Activated naive CD8-positive, alpha-beta T cell treated with anti-CD3 and anti-CD28 coated beads, Interleukin-2, amount 50 U/mL, for 24 hours (primary cell): ENCODE measurements at regions not wholly inside any gene's neighbourhood (a gene's known extent, or its start where the extent isn't known, plus 50 kb on each side); places are given as distances from the start of the nearest gene placed in this dataset.

ENCODE experiments used
- ATAC-seq: fragments of 150-1000 bp; cut with Tn5 transposase; one replicate; pipeline ENCODE4 v1.10.0; 2021
- DNase-seq: peaks from one replicate; pipeline ENCODE4 v3.0.0; 2021
- H3K27ac Mint-ChIP-seq: one replicate; pipeline ENCODE4 v1.8.0; 2021; ENCODE audit warnings: mild to moderate bottlenecking, mixed read lengths
- H3K27me3 Mint-ChIP-seq: one replicate; pipeline ENCODE4 v1.8.0; 2021; ENCODE audit warnings: mixed read lengths
- H3K36me3 Mint-ChIP-seq: one replicate; pipeline ENCODE4 v1.8.0; 2021; ENCODE audit warnings: low read depth, mixed read lengths
- H3K4me1 Mint-ChIP-seq: one replicate; pipeline ENCODE4 v1.8.0; 2021; ENCODE audit warnings: mixed read lengths
- H3K4me3 Mint-ChIP-seq: one replicate; pipeline ENCODE4 v1.8.0; 2021; ENCODE audit warnings: mild to moderate bottlenecking, moderate library complexity, mixed read lengths
- H3K9me3 Mint-ChIP-seq: one replicate; pipeline ENCODE4 v1.8.0; 2021; ENCODE audit warnings: mixed read lengths

- DNase-seq (no peak), ATAC-seq (no peak)
- Mint-ChIP-seq H3K36me3 (no peaks in the 10 kb centered on the region), H3K9me3 (no peaks in the 10 kb centered on the region), H3K4me3 (no peak overlapping the region), H3K4me1 (peaks cover 6% of the 10 kb centered on the region), H3K27ac (no peak overlapping the region), H3K27me3 (no peaks in the 10 kb centered on the region)
These were observed 163.0 kb downstream of the BRMS1L start for GRCh38 chr14:35988972-35989690.

GRCh38 chr14:35988550-35988949, 162.4 kb downstream of the BRMS1L start:
- Mint-ChIP-seq H3K4me3 (no peak overlapping the region), H3K27ac (no peak overlapping the region), H3K4me1 (peaks cover 6% of the 10 kb centered on the region), H3K27me3 (no peaks in the 10 kb centered on the region), H3K9me3 (no peaks in the 10 kb centered on the region), H3K36me3 (no peaks in the 10 kb centered on the region)
- DNase-seq (no peak), ATAC-seq (no peak)

DNA sequence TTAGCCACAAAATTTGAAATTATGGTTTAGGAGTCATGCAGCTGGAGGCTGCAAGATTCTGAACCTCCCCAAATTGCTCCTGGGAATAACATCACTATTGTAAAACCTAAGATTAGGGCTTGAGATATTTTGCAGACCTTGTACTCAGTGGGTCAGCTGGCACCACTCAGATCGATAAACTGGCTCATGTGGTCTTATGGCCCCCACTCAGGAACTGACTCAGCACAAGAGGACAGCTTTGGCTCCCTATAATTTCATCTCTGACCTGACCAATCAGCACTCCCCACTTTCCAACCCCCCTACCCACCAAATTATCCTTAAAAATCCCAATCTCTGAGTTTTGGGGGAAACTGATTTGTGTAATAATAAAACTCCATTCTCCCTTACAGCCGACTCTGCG, 161.6 kb downstream of the BRMS1L start:
- ATAC-seq (no peak), DNase-seq (no peak)
- Mint-ChIP-seq H3K4me3 (no peak overlapping the region), H3K4me1 (peaks cover 6% of the 10 kb centered on the region), H3K27ac (no peak overlapping the region), H3K9me3 (no peaks in the 10 kb centered on the region), H3K27me3 (no peaks in the 10 kb centered on the region), H3K36me3 (no peaks in the 10 kb centered on the region)

- Mint-ChIP-seq H3K4me1 (peaks cover 6% of the 10 kb centered on the region), H3K4me3 (no peak overlapping the region), H3K27ac (no peak overlapping the region), H3K9me3 (no peaks in the 10 kb centered on the region), H3K36me3 (no peaks in the 10 kb centered on the region), H3K27me3 (no peaks in the 10 kb centered on the region)
- DNase-seq (no peak), ATAC-seq (no peak)
These were observed 160.1 kb downstream of the BRMS1L start for GRCh38 chr14:35986219-35986573.

GRCh38 chr14:35985474-35986218, 159.5 kb downstream of the BRMS1L start:
- ATAC-seq: peak; percentile 69
- no peaks in the 10 kb centered on the region for H3K9me3 Mint-ChIP-seq
- H3K27ac Mint-ChIP-seq: no peak overlapping the region
- no peak overlapping the region for H3K4me3 Mint-ChIP-seq
- H3K27me3 Mint-ChIP-seq: no peaks in the 10 kb centered on the region
- peaks cover 6% of the 10 kb centered on the region for H3K4me1 Mint-ChIP-seq
- H3K36me3 Mint-ChIP-seq: no peaks in the 10 kb centered on the region
- DNase-seq: no peak

DNA sequence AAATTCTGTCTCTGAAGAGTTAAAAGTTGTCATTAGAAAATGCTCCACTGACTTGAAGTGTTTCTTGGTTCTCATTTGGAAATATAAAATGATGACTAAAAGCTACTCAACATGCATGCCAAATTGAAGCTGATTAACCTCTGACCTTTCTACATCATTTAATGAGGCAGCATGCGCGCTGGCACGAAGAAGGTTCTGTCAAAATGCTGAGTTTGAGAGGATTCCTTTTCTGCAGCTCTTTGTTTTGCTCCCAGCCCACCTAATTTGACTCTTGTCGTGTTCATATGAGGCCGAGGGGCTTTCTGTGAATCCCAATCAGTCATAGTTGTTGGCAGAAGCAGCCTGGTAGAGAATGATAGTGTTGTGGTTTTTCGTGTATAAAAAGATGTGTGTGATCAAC, 153.4 kb downstream of the BRMS1L start:
- no peak overlapping the region for H3K4me3 Mint-ChIP-seq
- no peaks in the 10 kb centered on the region for H3K27me3 Mint-ChIP-seq
- peaks cover 4% of the 10 kb centered on the region for H3K9me3 Mint-ChIP-seq
- H3K27ac Mint-ChIP-seq: no peak overlapping the region
- H3K36me3 Mint-ChIP-seq: no peaks in the 10 kb centered on the region
- no peaks in the 10 kb centered on the region for H3K4me1 Mint-ChIP-seq
- no peak for ATAC-seq
- DNase-seq: no peak

- Mint-ChIP-seq H3K4me1 (no peaks in the 10 kb centered on the region), H3K27me3 (no peaks in the 10 kb centered on the region), H3K4me3 (no peak overlapping the region), H3K36me3 (no peaks in the 10 kb centered on the region), H3K9me3 (peaks cover 4% of the 10 kb centered on the region), H3K27ac (no peak overlapping the region)
- DNase-seq (no peak), ATAC-seq (no peak)
These were observed 152.4 kb downstream of the BRMS1L start for GRCh38 chr14:35978561-35978960.

- DNase-seq: no peak
- H3K4me1 Mint-ChIP-seq: no peaks in the 10 kb centered on the region
These were observed 149.7 kb downstream of the BRMS1L start for GRCh38 chr14:35975814-35976213.

DNA sequence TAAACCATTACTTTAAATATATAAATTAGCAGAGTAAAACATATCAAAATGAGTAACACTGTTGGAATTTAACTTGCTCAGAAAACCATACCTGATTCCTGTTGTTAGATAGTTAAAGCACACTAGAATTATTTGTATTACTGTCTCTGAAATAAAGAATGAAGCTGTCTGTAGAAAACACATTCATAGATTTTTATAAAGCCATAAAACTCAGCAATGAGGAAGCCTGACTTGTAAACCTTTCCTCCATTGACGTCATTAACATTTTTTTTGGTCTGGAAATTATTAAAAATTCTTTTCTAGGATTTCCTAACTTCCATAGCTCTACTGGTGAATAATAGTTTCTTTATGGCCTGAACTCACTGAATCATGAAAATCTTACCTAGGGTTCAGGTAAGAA, 147.6 kb downstream of the BRMS1L start:
- peaks cover 4% of the 10 kb centered on the region for H3K9me3 Mint-ChIP-seq
- ATAC-seq (no peak), DNase-seq (no peak)
- H3K27me3 Mint-ChIP-seq: peaks cover 6% of the 10 kb centered on the region
- H3K4me3 Mint-ChIP-seq: no peak overlapping the region
- no peaks in the 10 kb centered on the region for H3K36me3 Mint-ChIP-seq
- no peaks in the 10 kb centered on the region for H3K4me1 Mint-ChIP-seq
- H3K27ac Mint-ChIP-seq: no peak overlapping the region

More at GRCh38 chr14:35975814-35976213, 149.7 kb downstream of the BRMS1L start:
- ATAC-seq: no peak
- Mint-ChIP-seq H3K36me3 (no peaks in the 10 kb centered on the region), H3K27ac (no peak overlapping the region), H3K4me3 (no peak overlapping the region), H3K9me3 (peaks cover 4% of the 10 kb centered on the region), H3K27me3 (peaks cover 4% of the 10 kb centered on the region)

DNA sequence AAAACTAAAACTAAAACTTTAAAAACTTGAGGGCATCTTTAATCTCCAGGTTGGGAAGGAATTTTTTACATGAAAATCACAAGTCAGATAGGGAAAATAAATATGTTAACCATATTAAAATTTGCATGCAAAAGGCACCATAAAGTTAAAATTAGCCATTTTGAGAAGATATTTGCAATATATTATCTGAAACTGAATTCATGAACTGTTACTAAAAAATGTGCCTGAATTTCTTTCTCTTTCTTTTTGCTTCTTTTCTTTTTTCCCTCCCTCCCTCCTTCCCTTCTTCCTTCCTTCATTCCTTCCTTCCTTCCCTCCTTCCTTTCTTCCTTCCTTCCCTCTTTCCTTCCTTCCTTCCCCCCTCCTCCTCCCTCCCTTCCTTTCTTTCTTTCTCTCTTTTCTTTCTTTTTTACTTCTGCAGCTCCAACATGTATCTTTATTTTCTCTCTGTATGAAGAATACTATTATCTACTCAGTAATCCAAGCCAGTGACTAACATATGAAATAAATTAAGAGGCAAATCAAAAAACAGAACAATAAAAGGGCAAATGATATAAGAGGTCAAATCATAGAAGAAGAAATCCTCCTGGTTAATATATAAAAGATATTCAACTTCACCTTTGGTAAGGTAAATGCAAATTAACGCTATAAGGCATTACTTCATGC, 146.0 kb downstream of the BRMS1L start:
- H3K4me1 Mint-ChIP-seq: no peaks in the 10 kb centered on the region
- H3K27ac Mint-ChIP-seq: no peak overlapping the region
- ATAC-seq (no peak), DNase-seq (no peak)
- no peak overlapping the region for H3K4me3 Mint-ChIP-seq
- peaks cover 6% of the 10 kb centered on the region for H3K27me3 Mint-ChIP-seq
- peaks cover 4% of the 10 kb centered on the region for H3K9me3 Mint-ChIP-seq
- H3K36me3 Mint-ChIP-seq: no peaks in the 10 kb centered on the region

GRCh38 chr14:35969310-35969709, 143.2 kb downstream of the BRMS1L start:
- Mint-ChIP-seq H3K36me3 (no peaks in the 10 kb centered on the region), H3K4me3 (no peak overlapping the region), H3K4me1 (no peaks in the 10 kb centered on the region), H3K9me3 (no peaks in the 10 kb centered on the region), H3K27me3 (peaks cover 6% of the 10 kb centered on the region), H3K27ac (no peak overlapping the region)
- no peak for ATAC-seq
- DNase-seq: no peak

DNA sequence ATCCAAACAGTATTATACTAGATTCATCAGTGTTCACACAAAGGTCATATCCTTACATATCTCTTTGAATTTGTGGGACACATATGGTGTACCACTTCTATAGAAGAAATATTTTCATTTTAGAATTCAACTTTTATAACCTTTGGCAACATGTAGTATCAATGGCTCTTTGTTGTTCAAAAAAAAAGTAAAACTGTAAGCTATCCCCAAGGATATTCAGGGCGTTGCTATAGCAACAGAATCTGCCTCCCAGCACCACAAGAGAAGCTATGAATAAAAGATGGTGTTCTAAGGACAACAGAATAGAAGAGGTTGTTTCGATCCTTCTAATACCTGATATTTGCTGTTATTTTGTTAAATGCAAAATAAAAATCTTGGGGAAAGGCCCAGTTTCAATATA, 139.3 kb downstream of the BRMS1L start:
- H3K4me3 Mint-ChIP-seq: no peak overlapping the region
- no peaks in the 10 kb centered on the region for H3K4me1 Mint-ChIP-seq
- no peak for DNase-seq
- H3K27ac Mint-ChIP-seq: no peak overlapping the region
- no peak for ATAC-seq
- peaks cover 2% of the 10 kb centered on the region for H3K27me3 Mint-ChIP-seq
- no peaks in the 10 kb centered on the region for H3K36me3 Mint-ChIP-seq
- H3K9me3 Mint-ChIP-seq: no peaks in the 10 kb centered on the region

DNA sequence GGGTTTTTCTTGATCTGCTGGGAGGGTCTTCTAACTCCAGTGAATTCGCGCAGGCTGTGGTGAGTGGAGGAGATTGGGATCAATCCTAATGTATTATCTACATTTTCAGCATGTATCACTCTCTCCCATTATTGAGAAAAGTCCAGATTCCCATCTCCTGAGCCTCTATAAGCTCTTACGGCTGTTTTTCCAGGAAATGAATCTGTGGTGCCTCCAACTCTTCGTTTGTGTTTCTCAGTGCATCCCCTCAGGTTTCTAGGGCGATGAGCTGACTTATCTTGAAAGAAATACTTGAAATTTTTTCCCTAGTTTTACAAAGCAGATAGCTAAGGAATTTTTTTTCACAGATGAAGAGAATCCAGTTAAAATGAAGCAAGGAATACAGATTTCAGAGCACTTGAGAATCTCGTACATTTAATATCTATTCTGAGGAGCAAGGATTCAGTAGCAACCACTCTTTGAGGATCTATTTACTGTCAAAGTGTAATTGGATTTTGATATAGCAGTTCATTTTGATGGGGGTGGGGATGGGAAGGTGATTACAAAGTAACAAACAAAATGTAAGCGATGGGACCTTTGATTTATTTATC, 138.7 kb downstream of the BRMS1L start:
- H3K27me3 Mint-ChIP-seq: no peaks in the 10 kb centered on the region
- H3K9me3 Mint-ChIP-seq: no peaks in the 10 kb centered on the region
- ATAC-seq (no peak), DNase-seq (no peak)
- no peak overlapping the region for H3K4me3 Mint-ChIP-seq
- H3K36me3 Mint-ChIP-seq: no peaks in the 10 kb centered on the region
- H3K27ac Mint-ChIP-seq: no peak overlapping the region
- no peaks in the 10 kb centered on the region for H3K4me1 Mint-ChIP-seq

GRCh38 chr14:35963209-35963608, 137.1 kb downstream of the BRMS1L start:
- no peak overlapping the region for H3K27ac Mint-ChIP-seq
- H3K27me3 Mint-ChIP-seq: no peaks in the 10 kb centered on the region
- DNase-seq: no peak
- no peaks in the 10 kb centered on the region for H3K4me1 Mint-ChIP-seq
- H3K9me3 Mint-ChIP-seq: no peaks in the 10 kb centered on the region
- H3K4me3 Mint-ChIP-seq: no peak overlapping the region
- no peaks in the 10 kb centered on the region for H3K36me3 Mint-ChIP-seq
- no peak for ATAC-seq
